Activated T-cell treated with anti-CD3 and anti-CD28 coated beads, Interleukin-2, amount 50 U/mL, for 1 hour (primary cell): ENCODE measurements at regions not wholly inside any gene's neighbourhood (a gene's known extent, or its start where the extent isn't known, plus 50 kb on each side); places are given as distances from the start of the nearest gene placed in this dataset.
"Not testable (repeated sequence)": the region's sequence is repeated elsewhere in the genome, so short reads cannot be mapped to it uniquely, and the experiment has no call there.

ENCODE experiments used
- DNase-seq: peaks from one replicate; pipeline ENCODE4 v3.0.0-alpha.2; 2020

DNA sequence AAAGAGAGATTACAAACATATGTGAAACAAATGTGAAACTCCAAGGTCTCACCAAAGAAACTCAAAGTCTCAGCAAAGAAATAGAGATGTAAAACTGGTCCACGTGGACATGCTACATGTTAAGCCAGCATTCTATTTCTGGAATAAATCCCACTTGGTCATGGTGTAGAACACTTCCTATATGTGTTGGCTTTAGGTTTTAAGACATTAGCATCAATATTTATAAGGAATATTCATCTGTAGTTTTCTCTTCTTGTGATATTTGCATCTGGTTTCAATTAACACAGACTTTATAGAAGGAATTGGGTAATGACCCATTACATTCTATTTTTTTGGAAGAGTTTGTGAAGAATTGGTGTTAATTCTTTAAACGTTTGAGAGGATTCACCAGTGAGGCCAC, 133.1 kb downstream of the COPS8 start:
- no peak for DNase-seq

DNA sequence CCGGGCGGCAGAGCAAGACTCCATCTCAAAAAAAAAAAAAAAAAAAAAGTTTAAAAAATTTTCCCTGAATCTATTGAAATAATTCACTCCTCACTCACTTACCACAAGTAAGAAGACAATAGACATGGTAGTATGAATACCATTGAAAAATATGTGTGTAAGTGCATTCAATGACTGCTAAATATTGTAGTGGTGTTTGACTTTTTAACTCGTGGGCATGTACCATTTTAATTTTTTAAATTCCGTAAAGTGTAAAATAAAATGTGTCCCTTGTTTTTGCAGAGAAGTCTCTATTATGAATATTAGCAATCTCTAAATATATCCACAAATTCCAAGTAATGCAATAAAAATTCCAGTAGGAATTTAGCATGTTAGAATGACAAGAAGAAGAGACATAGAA, 134.1 kb downstream of the COPS8 start:
- no peak for DNase-seq

DNA sequence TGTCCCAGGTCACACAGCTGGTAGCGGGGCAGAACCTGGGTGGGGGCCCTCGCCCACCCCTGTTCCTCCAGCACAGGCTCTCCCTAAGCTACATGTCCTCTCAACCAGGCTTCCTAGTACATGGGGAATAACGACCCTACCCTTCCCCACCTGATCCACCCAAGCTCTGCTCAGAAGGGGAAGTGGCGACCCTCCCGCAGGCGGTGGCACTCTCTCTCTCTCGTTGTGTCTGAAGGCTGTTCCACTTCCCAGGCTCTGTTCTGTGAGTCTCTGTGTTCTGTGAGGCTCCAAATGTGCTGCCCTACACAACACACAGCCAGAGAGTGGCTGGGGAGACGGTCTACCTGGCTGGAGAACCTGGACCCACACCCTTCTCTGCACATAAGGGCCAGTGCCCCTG, 135.8 kb downstream of the COPS8 start:
- DNase-seq: no peak

- DNase-seq: no peak
Observed at GRCh38 chr2:237222178-237222577, 136.5 kb downstream of the COPS8 start.

DNA sequence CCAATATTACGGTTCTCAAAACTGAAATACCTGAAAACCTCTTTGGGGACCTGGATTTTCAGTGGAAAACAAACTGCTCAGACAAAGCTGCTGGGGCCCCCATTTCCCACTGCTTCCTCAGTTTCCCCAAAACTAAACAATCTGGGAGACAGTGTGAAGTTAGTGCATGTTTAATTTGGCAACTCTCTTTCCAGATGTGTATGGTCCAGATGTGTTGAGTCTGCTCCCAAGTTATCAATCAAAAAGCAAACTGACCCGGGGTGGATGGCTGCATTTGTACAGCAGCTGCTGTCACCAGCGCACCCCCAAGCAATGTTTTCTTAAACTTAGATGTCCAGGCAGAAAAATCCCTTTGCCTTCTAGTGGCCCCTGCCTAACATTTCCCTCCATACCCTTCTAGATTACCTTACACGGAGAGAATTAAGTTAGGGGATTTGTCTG, 136.9 kb downstream of the COPS8 start:
- no peak for DNase-seq

- no peak for DNase-seq
Observed at GRCh38 chr2:237223201-237223861, 137.6 kb downstream of the COPS8 start.

DNA sequence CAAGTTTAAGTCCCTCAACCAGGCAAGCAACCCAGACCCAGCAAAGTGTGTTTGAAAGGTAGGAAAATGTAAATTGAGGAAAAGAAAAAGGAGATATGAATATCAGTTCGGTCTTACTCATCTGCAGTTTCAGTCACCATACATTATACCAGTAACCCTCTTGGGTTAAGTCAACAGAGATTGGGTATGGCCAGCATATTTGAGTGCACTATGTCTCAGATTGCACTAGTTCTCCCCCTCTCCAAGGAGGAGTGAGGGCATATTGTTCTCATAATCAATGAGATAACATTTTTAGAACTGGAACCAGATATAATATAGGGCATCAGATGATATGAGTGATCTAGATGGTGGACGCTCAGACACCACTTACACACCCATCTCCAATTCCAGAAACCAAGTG, 141.5 kb downstream of the COPS8 start:
- no peak for DNase-seq

GRCh38 chr2:237227592-237228280, 142.0 kb downstream of the COPS8 start:
- DNase-seq: no peak

- no peak for DNase-seq
Observed at GRCh38 chr2:237228281-237228625, 142.6 kb downstream of the COPS8 start.

DNA sequence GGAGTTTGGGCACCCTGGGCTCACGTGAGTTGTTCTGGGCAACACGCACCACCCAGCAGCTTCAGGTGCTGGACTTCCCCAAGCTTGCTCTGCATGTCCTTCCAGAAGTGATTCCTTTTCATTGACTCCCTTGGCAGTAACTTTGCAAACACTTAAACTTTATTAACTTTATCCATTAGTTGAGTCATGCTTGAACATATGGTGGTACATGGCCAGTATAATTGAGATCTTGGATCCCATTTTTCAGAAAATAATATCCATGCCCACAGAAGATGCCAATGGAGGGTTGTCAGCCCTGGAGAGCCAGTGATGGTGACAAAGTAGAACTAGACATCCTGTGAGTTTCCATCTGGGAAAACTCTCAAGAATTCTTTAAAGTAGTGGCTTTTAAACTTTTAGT, 144.2 kb downstream of the COPS8 start:
- no peak for DNase-seq

GRCh38 chr2:237230355-237230754, 144.7 kb downstream of the COPS8 start:
- no peak for DNase-seq

DNA sequence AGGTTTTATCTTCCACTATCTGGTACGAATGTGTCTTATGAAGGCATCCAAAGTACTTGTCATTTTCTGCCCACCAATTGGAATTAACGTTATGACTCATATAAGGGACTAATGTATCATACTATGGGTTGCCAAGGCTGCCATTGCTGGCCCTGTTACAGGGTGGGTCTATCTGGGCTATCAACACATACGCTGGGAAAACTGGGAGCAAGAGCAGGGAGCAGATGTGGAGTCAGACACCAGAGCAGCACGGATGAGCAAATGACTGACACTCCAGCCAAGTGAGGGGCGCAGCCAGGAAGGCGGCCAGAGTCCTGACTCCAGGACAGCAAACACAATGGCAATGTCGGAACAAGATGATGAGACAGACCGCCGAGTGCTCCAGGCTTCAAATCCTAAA, 145.9 kb downstream of the COPS8 start:
- DNase-seq: no peak

GRCh38 chr2:237232166-237232565, 146.5 kb downstream of the COPS8 start:
- DNase-seq: no peak

- no peak for DNase-seq
Observed at GRCh38 chr2:237234268-237234667, 148.6 kb downstream of the COPS8 start.

GRCh38 chr2:237235383-237236095, 149.8 kb downstream of the COPS8 start:
- DNase-seq: no peak

- DNase-seq: no peak
Observed at GRCh38 chr2:237236188-237236587, 150.5 kb downstream of the COPS8 start.

DNA sequence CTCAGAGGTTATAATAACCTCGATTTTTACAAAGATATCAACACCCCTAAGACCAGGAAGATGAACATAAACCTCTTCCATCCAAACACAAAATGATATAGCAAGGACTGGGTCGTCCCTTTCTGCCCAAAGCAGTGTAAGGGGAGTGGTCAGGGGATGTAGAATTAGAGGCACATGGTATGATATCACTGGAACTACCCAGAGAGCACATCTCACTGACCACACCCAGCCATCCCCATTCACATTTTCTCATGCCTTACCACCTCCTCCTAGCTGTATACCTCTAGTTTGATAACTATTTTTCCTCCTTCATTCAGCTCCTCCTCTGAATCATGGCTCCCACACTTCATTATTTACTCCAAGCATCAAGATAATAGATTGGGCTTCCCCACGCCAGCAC, 152.6 kb downstream of the COPS8 start:
- DNase-seq: no peak

- DNase-seq: no peak
Observed at GRCh38 chr2:237240252-237240651, 154.6 kb downstream of the COPS8 start.

DNA sequence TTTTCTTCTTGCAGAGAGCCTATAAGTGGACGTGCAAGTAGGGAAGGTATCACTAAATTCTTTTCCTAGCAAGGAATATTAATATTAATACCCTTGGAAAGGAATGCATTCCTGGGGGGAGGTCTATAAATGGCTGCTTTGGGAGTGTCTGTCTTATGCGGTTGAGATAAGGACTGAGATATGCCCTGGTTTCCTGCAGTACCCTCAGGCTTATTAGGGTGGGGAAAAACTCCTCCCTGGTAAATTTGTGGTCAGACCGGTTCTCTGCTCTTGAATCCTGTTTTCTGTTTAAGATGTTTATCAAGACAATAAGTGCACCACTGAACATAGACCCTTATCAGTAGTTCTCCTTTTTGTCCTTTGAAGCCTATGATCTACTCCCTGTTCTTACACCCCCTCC, 155.2 kb downstream of the COPS8 start:
- DNase-seq: not testable (repeated sequence)

GRCh38 chr2:237242091-237242536, 156.4 kb downstream of the COPS8 start:
- no peak for DNase-seq

DNA sequence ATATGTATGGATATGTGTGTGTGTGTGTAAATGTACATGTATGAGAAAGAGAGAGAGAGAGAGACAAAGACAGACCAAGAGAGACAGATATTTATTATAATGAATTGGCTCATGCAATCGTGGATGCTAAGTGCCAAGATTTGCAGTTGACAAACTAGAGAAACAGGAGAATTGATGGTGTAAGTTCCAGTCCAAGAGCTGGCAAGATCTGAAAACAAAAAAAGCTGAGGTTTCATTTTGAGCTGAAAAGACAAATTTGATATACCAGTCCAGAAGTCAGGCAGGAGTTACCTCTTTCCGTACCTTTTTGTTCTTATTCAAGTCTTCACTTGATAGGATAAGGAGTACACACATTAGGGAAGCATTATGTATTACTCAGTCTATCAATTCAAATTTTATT, 157.8 kb downstream of the COPS8 start:
- no peak for DNase-seq

GRCh38 chr2:237244178-237244577, 158.5 kb downstream of the COPS8 start:
- DNase-seq: no peak

- DNase-seq: no peak
Observed at GRCh38 chr2:237244976-237245646, 159.4 kb downstream of the COPS8 start.

GRCh38 chr2:237250599-237250998, 163.4 kb downstream of the COL6A3 start:
- DNase-seq: no peak
